HG03039 (cell line): ENCODE measurements at regions not wholly inside any gene's neighbourhood (a gene's known extent, or its start where the extent isn't known, plus 50 kb on each side); places are given as distances from the start of the nearest gene placed in this dataset.

Source experiments
- ATAC-seq: cut with Tn5 transposase; IDR thresholded peaks from one replicate; pipeline ENCODE4 v1.9.1; 2021; ENCODE audit warnings: mild to moderate bottlenecking, moderate library complexity; ENCODE audit not compliant: unreplicated experiment

GRCh38 chr7:136551618-136552017, 316.8 kb upstream of the CHRM2 start:
- ATAC-seq, result no peak

DNA sequence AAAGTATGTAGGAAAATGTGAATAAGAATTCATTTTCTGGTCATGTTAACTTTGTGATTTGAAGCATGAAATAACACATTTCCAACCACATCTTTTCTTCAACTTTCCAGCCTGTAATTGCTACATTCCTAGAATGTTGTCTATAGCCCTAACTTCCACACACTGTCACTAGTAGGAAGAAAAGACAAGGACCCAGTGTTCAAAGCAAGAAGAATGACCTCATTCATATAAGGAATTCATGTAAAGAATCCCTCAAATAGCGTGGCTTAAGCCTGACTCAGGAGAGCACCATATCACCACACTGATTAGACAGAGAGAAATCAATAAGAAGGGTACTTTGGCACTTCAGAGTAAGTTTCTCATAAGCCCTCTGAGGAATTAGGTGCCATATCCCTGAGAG, 318.7 kb upstream of the CHRM2 start:
- no peak for ATAC-seq

DNA sequence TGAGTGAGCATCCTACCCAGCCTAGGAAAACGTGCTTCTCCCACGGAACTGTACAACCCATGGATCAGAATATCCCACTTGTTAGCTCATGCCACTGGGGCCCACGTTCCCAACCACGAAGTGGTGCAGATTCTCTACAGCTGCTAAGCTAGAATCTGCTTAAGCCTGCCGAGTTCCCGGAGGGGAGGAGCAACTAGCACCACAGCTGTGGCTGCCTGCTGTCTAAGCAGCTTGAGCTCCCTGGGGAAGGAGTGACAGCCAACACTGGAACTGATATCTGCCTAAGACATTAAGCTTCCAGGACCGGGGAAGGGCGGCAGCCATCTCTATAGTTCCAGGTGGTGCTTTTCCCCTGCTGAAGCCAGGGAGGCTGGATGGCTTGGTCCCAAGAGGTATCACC, 334.7 kb upstream of the CHRM2 start:
- no peak for ATAC-seq

GRCh38 chr7:136530831-136531230, 337.6 kb upstream of the CHRM2 start:
- no peak for ATAC-seq

DNA sequence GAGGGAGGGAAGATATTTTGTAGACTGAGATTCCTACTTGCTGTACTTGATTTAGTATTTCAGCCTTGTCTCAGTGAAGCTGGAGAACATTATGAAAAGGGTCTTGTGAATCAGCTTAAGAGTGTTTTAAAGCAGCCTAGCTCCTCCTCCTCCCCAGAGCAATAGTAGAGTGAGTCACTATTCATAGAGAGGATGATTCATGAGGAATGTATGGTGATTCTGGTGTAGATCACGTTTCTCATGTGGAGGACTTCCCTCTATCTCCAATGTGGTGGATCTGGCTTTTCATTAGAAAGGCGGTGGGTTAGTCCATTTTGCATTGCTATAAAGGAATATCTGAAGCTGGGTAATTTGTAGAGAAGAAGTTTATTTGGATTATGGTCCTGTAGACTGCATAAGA, 340.1 kb upstream of the CHRM2 start:
- ATAC-seq, result no peak

DNA sequence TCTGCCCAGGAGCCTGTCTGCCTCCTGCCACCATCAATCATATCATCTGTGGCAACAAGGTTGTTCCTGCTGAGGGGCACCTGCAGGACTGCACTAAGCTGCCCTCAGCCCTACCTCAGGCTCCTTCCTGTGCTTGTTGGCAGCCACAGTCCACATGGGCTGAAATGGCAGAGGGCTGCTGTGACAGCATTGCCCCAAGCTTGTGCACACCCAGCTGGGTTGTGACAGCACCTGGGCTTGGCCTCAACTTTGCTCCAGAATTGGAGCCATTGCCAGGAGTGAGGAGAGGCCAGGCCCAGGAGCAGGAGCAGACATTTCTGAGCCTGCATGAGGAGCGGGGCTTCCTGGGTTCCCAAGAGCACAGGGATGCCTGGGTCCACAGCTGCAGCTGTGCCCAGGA, 340.9 kb upstream of the CHRM2 start:
- no peak for ATAC-seq

DNA sequence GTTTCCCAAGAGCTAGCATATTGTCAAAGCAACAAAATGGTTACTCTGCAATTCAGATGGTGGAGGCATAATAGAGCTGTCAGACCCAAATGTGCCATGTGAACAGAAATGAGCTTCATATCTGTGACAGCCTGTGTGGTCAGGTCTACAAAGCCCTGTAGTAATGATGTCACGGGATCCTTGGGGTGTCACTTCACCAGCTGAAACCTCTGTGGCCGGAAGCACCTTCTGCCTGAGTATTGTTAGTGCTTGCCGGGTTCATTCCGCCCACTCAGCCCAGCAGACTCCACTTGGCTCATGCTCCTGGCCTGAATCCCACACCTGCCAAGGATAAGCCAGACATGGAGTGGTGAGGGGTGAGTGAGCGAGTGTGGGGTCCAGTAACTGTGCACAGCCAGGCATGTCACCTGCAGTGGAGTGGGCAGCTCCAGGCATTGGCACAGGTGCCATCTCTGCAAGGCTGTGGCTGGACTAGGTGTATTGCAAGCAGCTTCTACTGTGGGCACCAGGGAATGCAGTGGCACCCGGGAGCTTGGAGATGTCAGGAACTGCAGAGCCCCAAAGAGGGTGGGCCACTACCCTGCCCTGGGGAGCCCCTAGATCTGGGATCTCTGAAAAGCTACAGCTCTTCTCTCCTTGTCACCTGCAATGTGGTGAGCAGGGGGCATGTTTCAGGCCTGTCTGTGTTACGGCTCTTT, 341.9 kb upstream of the CHRM2 start:
- ATAC-seq, result no peak

- ATAC-seq, result no peak
These were observed 344.9 kb upstream of the CHRM2 start for GRCh38 chr7:136523571-136523970.

- no peak for ATAC-seq
These were observed 350.5 kb upstream of the CHRM2 start for GRCh38 chr7:136517971-136518370.

GRCh38 chr7:136514776-136515175, 353.7 kb upstream of the CHRM2 start:
- no peak for ATAC-seq

GRCh38 chr7:136513744-136514143, 354.7 kb upstream of the CHRM2 start:
- no peak for ATAC-seq

GRCh38 chr7:136509466-136509865, 359.0 kb upstream of the CHRM2 start:
- ATAC-seq, result no peak

DNA sequence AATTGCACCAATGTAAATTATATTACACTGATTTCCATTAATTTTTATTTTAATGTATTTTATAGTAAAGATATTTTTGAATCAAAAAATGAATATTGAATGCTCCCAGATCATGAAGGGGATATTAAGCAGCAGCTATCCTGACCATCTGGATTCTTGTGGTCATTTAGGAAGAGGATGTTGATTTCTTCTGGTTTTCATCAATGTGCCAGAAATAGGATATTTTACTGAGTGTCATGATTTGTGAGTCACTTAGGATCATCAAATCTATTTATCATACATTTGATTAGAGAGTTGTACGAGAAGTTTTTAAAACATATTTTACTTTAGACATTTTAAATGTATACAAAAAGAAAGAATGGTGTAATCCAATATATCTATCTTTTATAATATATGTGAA, 366.3 kb upstream of the CHRM2 start:
- no peak for ATAC-seq

GRCh38 chr7:136501151-136501550, 367.3 kb upstream of the CHRM2 start:
- no peak for ATAC-seq

DNA sequence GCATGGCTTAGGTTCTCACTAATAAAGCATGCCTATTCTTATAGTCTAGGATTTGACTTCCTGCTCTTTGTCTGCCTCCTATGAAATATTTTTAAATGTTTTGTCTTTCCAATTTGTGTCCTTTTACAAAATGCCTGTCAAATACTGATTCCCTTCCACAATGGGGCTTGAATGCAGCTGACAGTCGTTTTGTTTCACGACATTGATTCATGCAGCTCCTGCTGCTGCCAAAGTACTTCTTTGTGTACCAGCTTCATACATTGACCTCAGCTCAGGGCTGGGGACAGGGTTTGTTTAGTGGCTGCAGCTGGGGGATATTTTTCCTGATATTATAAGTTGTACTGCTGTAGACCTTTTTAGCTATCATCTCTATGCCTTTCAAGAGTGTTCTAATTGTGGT, 371.9 kb upstream of the CHRM2 start:
- ATAC-seq, result no peak

DNA sequence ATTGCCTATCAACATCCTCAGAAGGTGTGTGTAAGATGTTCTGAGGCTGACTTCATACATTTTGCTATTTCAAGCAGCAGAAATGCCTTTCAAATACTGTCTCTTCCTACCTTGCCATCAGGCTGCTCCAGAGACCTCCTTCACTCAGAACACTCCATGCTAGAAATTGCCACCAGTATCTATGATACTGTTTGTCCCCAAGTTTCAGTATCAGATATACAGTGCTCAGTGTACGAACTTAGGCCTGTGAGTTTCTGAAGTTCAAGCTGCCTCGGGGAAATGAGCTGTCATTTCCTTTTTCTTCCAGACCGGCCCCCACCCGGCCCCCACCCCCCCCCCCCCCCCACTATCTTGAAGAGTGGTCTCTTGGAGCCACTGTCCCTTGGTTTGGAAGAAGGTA, 373.4 kb upstream of the CHRM2 start:
- no peak for ATAC-seq

- no peak for ATAC-seq
These were observed 376.1 kb upstream of the CHRM2 start for GRCh38 chr7:136492366-136492765.

GRCh38 chr7:136489808-136490207, 378.6 kb upstream of the CHRM2 start:
- ATAC-seq, result no peak

- no peak for ATAC-seq
These were observed 387.6 kb upstream of the CHRM2 start for GRCh38 chr7:136480901-136481300.

- ATAC-seq, result no peak
These were observed 388.5 kb upstream of the CHRM2 start for GRCh38 chr7:136479922-136480321.

DNA sequence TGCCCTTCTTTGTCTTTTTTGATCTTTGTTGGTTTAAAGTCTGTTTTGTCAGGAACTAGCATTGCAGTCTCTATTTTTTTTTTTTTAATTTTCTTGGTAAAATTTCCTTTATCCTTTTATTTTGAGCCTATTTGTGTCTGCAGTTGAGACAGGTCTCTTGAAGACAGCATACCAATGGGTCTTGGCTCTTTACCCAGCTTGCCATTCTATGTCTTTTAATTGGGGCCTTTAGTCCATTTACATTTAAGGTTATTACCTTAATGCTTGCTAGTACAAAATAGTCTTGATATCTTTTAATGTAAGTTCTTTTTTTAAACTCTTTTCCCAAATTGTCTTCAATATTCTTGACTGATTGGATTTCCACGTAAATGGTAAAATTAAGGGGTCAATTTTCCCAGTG, 398.3 kb upstream of the CHRM2 start:
- ATAC-seq, result no peak

- ATAC-seq, result no peak
These were observed 415.5 kb upstream of the CHRM2 start for GRCh38 chr7:136452949-136453348.

DNA sequence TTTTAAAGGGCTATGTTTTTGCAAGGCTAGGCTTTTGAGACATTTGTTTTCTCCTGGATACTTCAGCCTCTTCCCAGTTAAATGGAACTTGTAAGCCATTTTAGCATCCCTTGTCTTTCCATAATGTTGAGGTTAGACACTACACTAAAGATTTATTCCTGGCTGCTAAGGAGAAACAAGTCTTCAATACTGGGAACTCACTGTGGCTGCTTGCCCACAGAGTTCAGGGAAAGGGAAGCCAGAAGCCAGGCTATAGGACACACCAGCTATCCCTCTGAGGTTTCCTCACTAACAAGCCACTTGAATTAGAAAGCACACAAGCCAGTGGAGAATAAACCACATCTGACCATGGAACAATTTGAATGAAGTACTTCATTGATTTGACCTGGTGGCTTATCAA, 421.7 kb upstream of the CHRM2 start:
- no peak for ATAC-seq
